ENCODE measurements at regions not wholly inside any gene's neighbourhood (a gene's known extent, or its start where the extent isn't known, plus 50 kb on each side); places are given as distances from the start of the nearest gene placed in this dataset.

GRCh38 chr5:6904860-6905259 is 191.6 kb downstream of the TENT4A start:
- ChIA-PET POLR2A (ENCODE audit: unreplicated experiment) (no interaction called here), CTCF (no interaction called here)
- Histone ChIP-seq H4K5ac (ENCODE audit: low read depth, low read length) (no peak overlapping the region), H2BK120ac (ENCODE audit: low read depth, low read length) (no peak overlapping the region), H4K8ac (ENCODE audit: low read depth in 2 of 2, low read length in 2 of 2) (no peak overlapping the region), H2AK5ac (ENCODE audit: low read depth, low read length) (no peak overlapping the region), H2BK5ac (ENCODE audit: low read depth, low read length, poor library complexity, severe bottlenecking) (no peak overlapping the region), H3K18ac (ENCODE audit: low read depth, low read length) (no peak overlapping the region), H3K36me3 (ENCODE audit: control insufficient read depth, insufficient read depth, low read length) (no peaks in the 10 kb centered on the region), H3K23ac (ENCODE audit: low read depth, low read length) (no peak overlapping the region), H3K4me1 (ENCODE audit: control insufficient read depth, insufficient read depth, low read length) (no peaks in the 10 kb centered on the region), H3K27me3 (ENCODE audit: control insufficient read depth, insufficient read depth, low read length) (no peaks in the 10 kb centered on the region), H2AK9ac (replicated peaks; ENCODE audit: low read depth, low read length, poor library complexity) (no peak overlapping the region), H3K9me1 (ENCODE audit: insufficient read depth, low read length) (no peaks in the 10 kb centered on the region), H3K9ac (ENCODE audit: low read depth, low read length) (no peak overlapping the region), H3K56ac (ENCODE audit: extremely low read depth, insufficient read depth, low read length) (no peak overlapping the region), H2BK15ac (ENCODE audit: low read depth, low read length) (no peak overlapping the region), H3K4ac (ENCODE audit: low read depth, low read length) (no peak overlapping the region), H3K9me3 (ENCODE audit: control insufficient read depth, insufficient read depth, low read length) (peaks cover 42% of the 10 kb centered on the region), H4K91ac (ENCODE audit: insufficient read depth, low read depth, low read length) (no peak overlapping the region), H3K4me2 (ENCODE audit: low read depth, low read length) (no peak overlapping the region), H3K14ac (replicated peaks; ENCODE audit: low read depth, low read length) (no peak overlapping the region), H3K27ac (ENCODE audit: insufficient read depth, low read length) (no peak overlapping the region), H4K20me1 (ENCODE audit: insufficient read depth, low read length) (no peaks in the 10 kb centered on the region), H3K79me1 (ENCODE audit: low read depth in 1 of 2, low read length in 2 of 2) (no peaks in the 10 kb centered on the region), H2BK20ac (ENCODE audit: low read depth, low read length) (no peak overlapping the region), H2AFZ (replicated peaks; ENCODE audit: low read length, poor library complexity) (no peak overlapping the region), H3K4me3 (ENCODE audit: insufficient read depth, low read depth, low read length) (no peak overlapping the region)
- TF ChIP-seq RCOR1 (IDR thresholded peaks at IDR 0.05; ENCODE audit: insufficient replicate concordance, low read length) (no peak), POLR2A (IDR thresholded peaks at IDR 0.05; ENCODE audit: low read depth, low read length) (no peak)
- intact Hi-C loops (cut with micrococcal nuclease) (no loop called here), in situ Hi-C loops (cut with MboI; ENCODE audit: low sequenced_read_pairs) (no loop called here), dilution Hi-C loops (cut with HindIII; ENCODE audit: low sequenced_read_pairs, unreplicated experiment) (no loop called here)
- BruUV-seq (replicated peaks): no TSS peak
- DNase-seq (no peak), ATAC-seq (ENCODE audit: low read depth) (no peak)
- WGBS, 2 experiments (ENCODE audit: extremely low coverage in 2 of 2, insufficient read length in 1 of 2): no CpG with 5 or more reads among the region's 2 CpGs

All from IMR-90 (cell line).